WTC11 (cell line): ENCODE measurements at regions not wholly inside any gene's neighbourhood (a gene's known extent, or its start where the extent isn't known, plus 50 kb on each side); places are given as distances from the start of the nearest gene placed in this dataset.

ENCODE experiments used
- ATF3 ChIP-seq: sonication (generic); formaldehyde crosslinking; conservative IDR thresholded peaks from 2 replicates; pipeline ENCODE4 v1.8.1; 2022; ENCODE audit warnings: mild to moderate bottlenecking, missing genetic modification reagents
- CREB1 ChIP-seq: sonication (generic); formaldehyde crosslinking; IDR thresholded peaks from 2 replicates; pipeline ENCODE4 v1.8.0; 2023; ENCODE audit warnings: mild to moderate bottlenecking, missing genetic modification reagents
- CTCF ChIP-seq: fragments of 200-600 bp; IDR thresholded peaks from 2 replicates; pipeline ENCODE4 v1.8.0; 2022; ENCODE audit warnings: antibody characterized with exemption
- ESRRA ChIP-seq: sonication (generic); formaldehyde crosslinking; IDR thresholded peaks from 2 replicates; pipeline ENCODE4 v1.8.1; 2022; ENCODE audit warnings: mild to moderate bottlenecking, missing genetic modification reagents, borderline replicate concordance
- HMGA2 ChIP-seq: fragments of 250-450 bp; sonication (Bioruptor Pico); IDR thresholded peaks from 2 replicates; pipeline ENCODE4 v1.4.0; 2021; ENCODE audit warnings: mild to moderate bottlenecking, moderate library complexity
- TP53 ChIP-seq: sonication (generic); formaldehyde crosslinking; IDR thresholded peaks from 2 replicates; pipeline ENCODE4 v1.8.1; 2023; ENCODE audit warnings: mild to moderate bottlenecking, missing genetic modification reagents
- ZNF416 ChIP-seq: fragments of 250-450 bp; sonication (Bioruptor Pico); IDR thresholded peaks from 2 replicates; pipeline ENCODE4 v1.9.0; 2021; ENCODE audit warnings: mild to moderate bottlenecking, inconsistent platforms
- TF ChIP-seq, protein P1 (sequence below): sonication (generic); formaldehyde crosslinking; IDR thresholded peaks from 2 replicates; pipeline ENCODE4 v1.8.1; 2023; ENCODE audit warnings: mild to moderate bottlenecking, missing genetic modification reagents, moderate library complexity
- TF ChIP-seq, protein P2 (sequence below): sonication (generic); formaldehyde crosslinking; IDR thresholded peaks from 2 replicates; pipeline ENCODE4 v1.8.1; 2022; ENCODE audit warnings: low read depth, missing genetic modification reagents, borderline replicate concordance
- TF ChIP-seq, protein P3 (sequence below): sonication (generic); formaldehyde crosslinking; IDR thresholded peaks from 2 replicates; pipeline ENCODE4 v1.8.1; 2023; ENCODE audit warnings: mild to moderate bottlenecking, missing genetic modification reagents, moderate library complexity

DNA sequence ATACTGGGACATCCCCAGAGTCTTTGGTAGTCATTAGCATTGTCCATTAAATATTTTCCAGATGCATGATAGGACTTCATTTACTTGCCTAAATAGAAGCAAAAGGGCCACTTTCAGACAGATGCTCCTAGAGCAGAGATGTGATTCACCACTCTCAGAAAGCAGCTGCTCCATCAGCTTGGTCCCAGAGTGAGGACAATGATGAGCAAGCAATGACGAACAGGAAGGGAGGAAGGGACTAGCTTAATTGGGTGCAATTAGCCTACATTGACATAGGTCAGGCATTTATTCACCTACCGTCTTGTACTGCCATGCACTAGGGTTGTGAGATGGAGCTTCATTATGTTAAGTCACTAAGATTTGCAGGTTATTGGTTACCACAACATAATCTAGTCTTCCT is 85.1 kb upstream of the PLXNA2 start:
- TF ChIP-seq ATF3 = no peak
- no peak for TF ChIP-seq CREB1
- no peak for TF ChIP-seq CTCF
- TF ChIP-seq, protein P1, sequence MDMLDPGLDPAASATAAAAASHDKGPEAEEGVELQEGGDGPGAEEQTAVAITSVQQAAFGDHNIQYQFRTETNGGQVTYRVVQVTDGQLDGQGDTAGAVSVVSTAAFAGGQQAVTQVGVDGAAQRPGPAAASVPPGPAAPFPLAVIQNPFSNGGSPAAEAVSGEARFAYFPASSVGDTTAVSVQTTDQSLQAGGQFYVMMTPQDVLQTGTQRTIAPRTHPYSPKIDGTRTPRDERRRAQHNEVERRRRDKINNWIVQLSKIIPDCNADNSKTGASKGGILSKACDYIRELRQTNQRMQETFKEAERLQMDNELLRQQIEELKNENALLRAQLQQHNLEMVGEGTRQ = no peak
- TF ChIP-seq TP53 (CRISPR knock-in tag) = no peak
- TF ChIP-seq, protein P2, sequence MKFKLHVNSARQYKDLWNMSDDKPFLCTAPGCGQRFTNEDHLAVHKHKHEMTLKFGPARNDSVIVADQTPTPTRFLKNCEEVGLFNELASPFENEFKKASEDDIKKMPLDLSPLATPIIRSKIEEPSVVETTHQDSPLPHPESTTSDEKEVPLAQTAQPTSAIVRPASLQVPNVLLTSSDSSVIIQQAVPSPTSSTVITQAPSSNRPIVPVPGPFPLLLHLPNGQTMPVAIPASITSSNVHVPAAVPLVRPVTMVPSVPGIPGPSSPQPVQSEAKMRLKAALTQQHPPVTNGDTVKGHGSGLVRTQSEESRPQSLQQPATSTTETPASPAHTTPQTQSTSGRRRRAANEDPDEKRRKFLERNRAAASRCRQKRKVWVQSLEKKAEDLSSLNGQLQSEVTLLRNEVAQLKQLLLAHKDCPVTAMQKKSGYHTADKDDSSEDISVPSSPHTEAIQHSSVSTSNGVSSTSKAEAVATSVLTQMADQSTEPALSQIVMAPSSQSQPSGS (CRISPR knock-in tag) = no peak
- TF ChIP-seq ZNF416 = no peak
- TF ChIP-seq, protein P3, sequence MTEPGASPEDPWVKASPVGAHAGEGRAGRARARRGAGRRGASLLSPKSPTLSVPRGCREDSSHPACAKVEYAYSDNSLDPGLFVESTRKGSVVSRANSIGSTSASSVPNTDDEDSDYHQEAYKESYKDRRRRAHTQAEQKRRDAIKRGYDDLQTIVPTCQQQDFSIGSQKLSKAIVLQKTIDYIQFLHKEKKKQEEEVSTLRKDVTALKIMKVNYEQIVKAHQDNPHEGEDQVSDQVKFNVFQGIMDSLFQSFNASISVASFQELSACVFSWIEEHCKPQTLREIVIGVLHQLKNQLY = no peak
- TF ChIP-seq ESRRA (CRISPR knock-in tag) = no peak
- TF ChIP-seq HMGA2 (CRISPR knock-in tag) = no peak
